Stimulated activated memory B cell treated with anti-CD40 and anti-IgM and Interleukin-4, amounts not matched to agents 10 μg/mL and 1 μg/mL and 100 μg/mL, for 72 hours (primary cell): ENCODE measurements at regions not wholly inside any gene's neighbourhood (a gene's known extent, or its start where the extent isn't known, plus 50 kb on each side); places are given as distances from the start of the nearest gene placed in this dataset.
"Not testable (repeated sequence)": the region's sequence is repeated elsewhere in the genome, so short reads cannot be mapped to it uniquely, and the experiment has no call there.

Source experiments
- ATAC-seq: fragments of 150-1000 bp; cut with Tn5 transposase; 2 replicates; pipeline ENCODE4 v1.10.0; 2021
- H3K27ac Mint-ChIP-seq: one replicate; pipeline ENCODE4 v1.8.0; 2022; ENCODE audit warnings: mild to moderate bottlenecking, mixed read lengths
- H3K27me3 Mint-ChIP-seq: one replicate; pipeline ENCODE4 v1.8.0; 2022; ENCODE audit warnings: mixed read lengths
- H3K36me3 Mint-ChIP-seq: one replicate; pipeline ENCODE4 v1.8.0; 2022; ENCODE audit warnings: mixed read lengths
- H3K4me1 Mint-ChIP-seq: one replicate; pipeline ENCODE4 v1.8.0; 2022; ENCODE audit warnings: mixed read lengths
- H3K4me3 Mint-ChIP-seq: one replicate; pipeline ENCODE4 v1.8.0; 2022; ENCODE audit warnings: mild to moderate bottlenecking, moderate library complexity, mixed read lengths
- H3K9me3 Mint-ChIP-seq: one replicate; pipeline ENCODE4 v1.8.0; 2022; ENCODE audit warnings: mixed read lengths

DNA sequence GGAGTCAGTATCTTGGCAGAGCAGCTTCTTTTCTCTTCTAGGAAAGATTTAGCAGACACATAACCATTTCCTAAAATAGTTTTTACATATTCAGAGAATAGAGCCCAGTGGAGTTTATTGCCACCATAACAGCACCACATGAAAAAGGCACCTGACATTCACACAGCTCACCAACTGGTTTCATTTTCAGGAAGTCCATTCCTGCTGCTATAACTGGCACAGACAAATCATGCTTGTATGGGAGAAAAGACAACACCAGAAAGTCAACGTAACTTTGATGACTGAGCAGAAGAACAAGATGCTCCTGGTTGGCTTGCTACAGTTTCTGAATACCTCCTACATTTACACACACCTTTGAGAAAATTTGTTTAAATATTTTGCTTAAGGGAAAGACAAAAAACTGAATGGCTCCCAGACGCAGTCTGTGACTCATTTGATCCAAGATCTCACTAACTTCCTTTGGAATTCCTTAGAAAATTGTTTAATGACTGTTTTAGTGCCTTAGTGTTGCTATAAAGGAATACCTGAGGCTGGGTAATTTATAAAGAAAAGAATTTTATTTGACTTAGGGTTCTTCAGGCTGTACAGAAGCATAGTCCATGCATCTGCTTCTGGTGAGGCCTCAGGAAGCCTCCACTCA is 1380.6 kb downstream of the CDH8 start:
- no peak for ATAC-seq
- Mint-ChIP-seq H3K36me3 (no peaks in the 10 kb centered on the region), H3K4me1 (no peaks in the 10 kb centered on the region), H3K27me3 (no peaks in the 10 kb centered on the region), H3K4me3 (no peak overlapping the region), H3K9me3 (peaks cover 3% of the 10 kb centered on the region), H3K27ac (no peak overlapping the region)

DNA sequence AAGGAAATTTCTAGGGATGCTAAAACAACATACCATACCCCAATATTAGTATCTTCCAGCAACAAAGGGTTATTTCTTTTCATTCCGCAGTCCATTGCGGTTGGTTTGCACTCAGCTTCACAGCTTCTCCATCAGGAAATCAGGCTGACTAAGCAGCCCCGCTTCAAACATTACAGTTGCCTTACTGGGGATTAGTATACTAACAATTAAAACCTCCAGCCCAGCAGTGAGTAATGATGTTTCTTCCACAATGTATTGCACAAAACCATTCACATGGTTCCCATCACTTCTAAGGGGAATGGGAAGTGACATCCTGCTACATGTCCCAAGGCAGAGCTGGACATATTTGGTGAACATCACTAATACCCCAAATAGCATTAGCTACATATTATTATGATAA is 1384.9 kb downstream of the CDH8 start:
- Mint-ChIP-seq H3K4me3 (no peak overlapping the region), H3K36me3 (no peaks in the 10 kb centered on the region), H3K27me3 (no peaks in the 10 kb centered on the region), H3K27ac (no peak overlapping the region), H3K9me3 (peaks cover 3% of the 10 kb centered on the region), H3K4me1 (no peaks in the 10 kb centered on the region)
- ATAC-seq = no peak

DNA sequence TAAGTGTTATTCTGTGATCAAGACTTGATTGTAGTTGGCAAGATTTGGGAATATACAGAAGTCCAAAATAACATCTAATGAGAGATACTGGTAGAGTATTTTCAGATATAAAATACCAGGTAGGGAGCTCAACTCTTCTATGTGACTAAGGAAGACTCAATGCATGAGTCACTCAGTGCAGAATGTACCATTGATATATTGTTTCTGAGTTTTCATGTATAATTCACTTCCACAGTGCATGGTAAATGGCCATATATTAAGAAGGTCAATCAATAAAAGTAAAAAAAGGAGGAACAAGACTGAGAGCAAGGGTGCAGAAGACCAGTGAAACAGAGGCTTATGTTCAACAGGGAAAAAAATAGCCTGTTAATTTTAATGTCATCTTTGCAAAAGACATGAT is 1387.9 kb downstream of the CDH8 start:
- peaks cover 4% of the 10 kb centered on the region for H3K9me3 Mint-ChIP-seq
- no peaks in the 10 kb centered on the region for H3K36me3 Mint-ChIP-seq
- H3K27me3 Mint-ChIP-seq = no peaks in the 10 kb centered on the region
- no peak for ATAC-seq
- H3K4me1 Mint-ChIP-seq = no peaks in the 10 kb centered on the region
- H3K4me3 Mint-ChIP-seq = no peak overlapping the region
- no peak overlapping the region for H3K27ac Mint-ChIP-seq

DNA sequence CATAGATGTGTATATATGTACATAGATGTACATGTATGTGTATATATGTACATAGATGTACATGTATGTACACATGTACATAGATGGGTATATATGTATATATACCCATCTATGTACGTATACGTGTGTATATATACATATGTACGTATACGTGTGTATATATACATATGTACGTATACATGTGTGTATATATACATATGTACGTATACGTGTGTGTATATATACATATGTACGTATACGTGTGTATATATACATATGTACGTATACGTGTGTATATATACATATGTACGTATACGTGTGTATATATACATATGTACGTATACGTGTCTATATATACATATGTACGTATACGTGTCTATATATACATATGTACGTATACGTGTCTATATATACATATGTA is 1388.8 kb downstream of the CDH8 start:
- not testable (repeated sequence) for H3K9me3 Mint-ChIP-seq, ATAC-seq, H3K36me3 Mint-ChIP-seq, H3K4me1 Mint-ChIP-seq, H3K27me3 Mint-ChIP-seq, H3K27ac Mint-ChIP-seq, H3K4me3 Mint-ChIP-seq

DNA sequence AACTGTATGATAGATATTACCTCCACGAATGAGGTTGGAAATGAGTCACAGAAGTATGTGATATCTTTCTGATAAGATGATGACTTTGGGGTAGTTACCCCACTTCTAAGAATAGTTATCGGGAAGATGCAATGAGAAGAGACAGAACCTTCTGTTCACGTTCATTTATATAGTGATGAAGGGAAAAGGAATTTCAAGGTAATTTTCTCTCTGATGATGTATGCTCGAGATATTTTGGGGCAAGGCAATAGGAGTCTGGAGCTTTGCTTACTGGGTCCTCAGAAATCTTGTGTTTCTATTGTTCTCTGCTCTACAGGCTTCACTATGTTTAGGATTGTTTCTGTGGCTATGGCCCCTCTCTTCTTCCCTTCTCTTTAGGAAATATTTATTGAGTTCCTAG is 1389.6 kb downstream of the CDH8 start:
- Mint-ChIP-seq H3K9me3 (peaks cover 2% of the 10 kb centered on the region), H3K27me3 (no peaks in the 10 kb centered on the region), H3K36me3 (no peaks in the 10 kb centered on the region), H3K4me1 (no peaks in the 10 kb centered on the region), H3K27ac (no peak overlapping the region), H3K4me3 (no peak overlapping the region)
- no peak for ATAC-seq

DNA sequence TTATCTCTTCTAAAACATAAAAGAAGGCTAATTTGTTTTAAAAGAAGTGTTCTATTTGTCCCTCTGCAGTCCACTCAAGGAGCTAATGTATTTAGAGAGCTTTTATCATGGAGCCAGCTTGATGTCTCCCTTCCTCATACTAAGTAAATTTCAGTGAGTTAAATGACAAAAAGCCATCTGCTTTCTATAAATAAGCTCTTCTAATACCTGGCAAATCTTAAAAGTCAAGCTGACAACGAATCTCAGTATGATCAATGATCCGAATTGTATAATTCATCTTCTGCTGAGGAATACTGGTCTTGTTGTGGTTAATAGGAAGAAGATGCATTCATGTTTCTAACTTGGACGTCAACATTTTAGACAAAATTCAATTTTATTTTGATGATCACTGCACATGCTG is 1390.7 kb downstream of the CDH8 start:
- Mint-ChIP-seq H3K36me3 (no peaks in the 10 kb centered on the region), H3K9me3 (peaks cover 2% of the 10 kb centered on the region), H3K4me1 (no peaks in the 10 kb centered on the region), H3K27ac (no peak overlapping the region), H3K27me3 (no peaks in the 10 kb centered on the region), H3K4me3 (no peak overlapping the region)
- ATAC-seq = no peak

DNA sequence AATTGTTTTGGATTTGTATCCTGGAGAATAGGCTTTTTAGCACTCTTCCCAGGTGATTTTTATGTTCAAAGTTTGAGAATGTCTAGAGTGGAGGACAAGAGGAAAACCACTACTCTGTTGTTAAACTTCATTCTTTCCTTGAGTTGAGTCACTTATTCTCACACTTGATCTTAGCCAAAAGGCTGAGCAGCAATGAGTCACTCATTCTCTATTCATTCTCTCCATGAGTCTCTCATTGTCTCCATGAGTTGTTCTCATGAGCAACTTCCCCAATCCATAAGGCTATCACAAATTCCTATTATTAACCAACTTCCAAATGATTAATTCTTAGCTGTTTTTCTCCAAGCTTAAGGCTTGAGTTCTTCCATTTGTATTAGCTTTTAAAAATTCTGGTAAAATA is 1393.3 kb downstream of the CDH8 start:
- H3K4me1 Mint-ChIP-seq = no peaks in the 10 kb centered on the region
- H3K27ac Mint-ChIP-seq = no peak overlapping the region
- ATAC-seq = no peak
- H3K27me3 Mint-ChIP-seq = no peaks in the 10 kb centered on the region
- no peaks in the 10 kb centered on the region for H3K36me3 Mint-ChIP-seq
- peaks cover 6% of the 10 kb centered on the region for H3K9me3 Mint-ChIP-seq
- H3K4me3 Mint-ChIP-seq = no peak overlapping the region

DNA sequence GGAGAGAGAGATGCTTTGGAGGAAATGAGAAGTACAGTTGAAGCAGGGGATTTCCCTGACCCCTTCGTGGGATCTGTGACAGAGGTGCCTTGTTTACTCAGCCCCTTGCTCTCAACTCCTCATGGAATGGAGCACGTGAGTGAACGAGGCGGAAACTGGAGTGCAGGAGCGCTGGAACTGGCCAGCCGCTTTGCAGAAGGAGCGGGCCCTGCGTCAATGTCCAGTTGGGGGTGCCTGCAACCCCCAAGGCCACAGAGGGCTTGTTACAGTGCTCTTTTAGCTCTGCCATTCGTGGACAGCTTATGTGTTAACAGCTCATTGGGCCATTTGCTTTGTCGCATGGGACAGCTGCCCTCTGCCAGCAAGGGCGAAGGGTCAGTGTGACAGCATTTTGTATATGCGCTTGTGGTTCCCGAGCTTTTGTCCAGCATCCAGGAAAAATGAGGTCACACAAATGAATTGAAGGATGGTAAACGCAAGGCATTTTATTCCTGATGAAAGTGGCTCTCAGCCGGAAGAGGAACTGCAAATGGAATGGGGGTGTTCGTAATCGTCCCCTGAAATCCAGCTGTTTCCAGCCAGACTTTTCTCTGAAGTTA is 1395.1 kb downstream of the CDH8 start:
- ATAC-seq = no peak
- H3K27me3 Mint-ChIP-seq = no peaks in the 10 kb centered on the region
- H3K9me3 Mint-ChIP-seq = peaks cover 6% of the 10 kb centered on the region
- no peaks in the 10 kb centered on the region for H3K4me1 Mint-ChIP-seq
- no peaks in the 10 kb centered on the region for H3K36me3 Mint-ChIP-seq
- no peak overlapping the region for H3K27ac Mint-ChIP-seq
- no peak overlapping the region for H3K4me3 Mint-ChIP-seq

DNA sequence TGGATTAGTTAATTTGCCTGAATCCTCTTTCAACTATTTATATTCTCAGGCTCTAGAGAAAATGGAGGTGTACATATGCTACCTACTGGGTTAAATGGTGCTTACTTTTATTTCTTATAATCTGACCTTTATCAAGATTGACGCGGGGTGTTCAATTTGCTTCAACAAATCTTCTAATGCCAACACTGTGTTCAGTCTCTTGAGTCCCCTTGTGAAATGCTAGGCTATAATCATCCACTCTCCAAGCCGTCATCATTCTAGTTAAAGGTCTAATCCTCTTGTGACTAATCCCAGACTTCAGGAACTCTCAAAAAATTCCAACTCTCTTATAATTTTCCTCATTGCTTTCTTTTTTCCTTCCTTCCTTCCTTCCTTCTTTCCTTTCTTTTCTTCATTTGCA is 1396.2 kb downstream of the CDH8 start:
- H3K4me3 Mint-ChIP-seq = no peak overlapping the region
- H3K27me3 Mint-ChIP-seq = no peaks in the 10 kb centered on the region
- no peak overlapping the region for H3K27ac Mint-ChIP-seq
- peaks cover 9% of the 10 kb centered on the region for H3K9me3 Mint-ChIP-seq
- no peaks in the 10 kb centered on the region for H3K4me1 Mint-ChIP-seq
- no peak for ATAC-seq
- no peaks in the 10 kb centered on the region for H3K36me3 Mint-ChIP-seq

DNA sequence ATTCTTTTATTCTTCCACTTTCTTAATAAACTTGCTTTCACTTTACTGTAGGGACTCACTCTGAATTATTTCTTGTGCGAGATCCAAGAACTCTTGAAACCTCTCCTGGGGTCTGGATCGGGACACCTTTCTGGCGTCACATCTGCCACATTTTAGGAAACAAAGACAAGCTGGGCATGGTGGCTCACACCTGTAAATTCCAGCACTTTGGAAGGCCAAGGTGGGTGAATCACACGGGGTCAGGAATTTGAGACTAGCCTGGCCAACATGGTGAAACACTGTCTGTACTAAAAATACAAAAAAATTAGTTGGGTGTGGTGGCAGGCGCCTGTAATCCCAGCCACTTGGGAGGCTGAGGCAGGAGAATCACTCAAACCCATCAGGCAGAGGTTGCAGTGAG is 1399.6 kb downstream of the CDH8 start:
- H3K27me3 Mint-ChIP-seq, H3K36me3 Mint-ChIP-seq, H3K4me3 Mint-ChIP-seq, H3K4me1 Mint-ChIP-seq, ATAC-seq, H3K27ac Mint-ChIP-seq: not testable (repeated sequence)
- peaks cover 13% of the 10 kb centered on the region for H3K9me3 Mint-ChIP-seq

DNA sequence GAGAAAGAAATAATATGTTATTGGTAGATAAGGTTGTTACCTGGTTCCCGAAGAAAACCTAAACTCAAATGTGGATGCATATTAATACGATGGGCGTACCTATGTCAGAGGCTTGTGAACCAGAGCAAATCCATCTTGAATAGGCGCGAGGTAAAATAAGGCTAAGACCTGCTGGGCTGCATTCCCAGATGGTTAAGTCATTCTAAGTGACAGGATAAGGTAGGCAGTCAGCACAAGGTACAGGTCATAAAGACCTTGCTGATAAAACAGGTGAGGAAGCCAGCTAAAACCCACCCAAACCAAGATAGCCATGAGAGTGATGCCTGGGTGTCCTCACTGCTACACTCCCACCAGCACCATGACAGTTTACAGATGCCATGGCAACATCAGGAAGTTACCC is 1400.1 kb downstream of the CDH8 start:
- H3K36me3 Mint-ChIP-seq = no peaks in the 10 kb centered on the region
- no peak overlapping the region for H3K4me3 Mint-ChIP-seq

DNA sequence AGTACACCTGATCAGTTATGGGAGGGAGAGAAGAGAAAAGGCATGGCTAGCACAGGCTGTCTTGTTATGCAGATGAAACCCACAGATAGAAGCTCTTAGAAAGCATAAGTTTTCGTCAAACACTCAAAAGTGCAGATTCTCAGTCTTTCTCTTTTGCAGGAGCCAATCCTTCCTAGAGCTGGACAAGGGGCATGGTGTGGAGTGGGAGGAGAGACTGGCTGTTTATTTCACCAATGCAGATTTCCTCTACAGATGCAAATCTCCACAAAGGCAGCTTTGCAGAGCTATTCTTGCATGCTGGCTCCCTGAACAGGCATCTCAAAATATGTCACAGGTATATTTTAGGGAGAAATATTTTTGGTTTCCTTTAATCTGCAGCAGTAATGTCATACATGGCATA is 1400.7 kb downstream of the CDH8 start:
- no peak overlapping the region for H3K27ac Mint-ChIP-seq
- no peak for ATAC-seq
- H3K4me3 Mint-ChIP-seq = no peak overlapping the region
- H3K36me3 Mint-ChIP-seq = no peaks in the 10 kb centered on the region
- H3K4me1 Mint-ChIP-seq = no peaks in the 10 kb centered on the region
- H3K9me3 Mint-ChIP-seq = peaks cover 14% of the 10 kb centered on the region
- no peaks in the 10 kb centered on the region for H3K27me3 Mint-ChIP-seq

More for the DNA sequence above, 1400.1 kb downstream of the CDH8 start:
- H3K27me3 Mint-ChIP-seq = no peaks in the 10 kb centered on the region
- H3K9me3 Mint-ChIP-seq = peaks cover 13% of the 10 kb centered on the region
- H3K27ac Mint-ChIP-seq = no peak overlapping the region
- H3K4me1 Mint-ChIP-seq = no peaks in the 10 kb centered on the region
- no peak for ATAC-seq

DNA sequence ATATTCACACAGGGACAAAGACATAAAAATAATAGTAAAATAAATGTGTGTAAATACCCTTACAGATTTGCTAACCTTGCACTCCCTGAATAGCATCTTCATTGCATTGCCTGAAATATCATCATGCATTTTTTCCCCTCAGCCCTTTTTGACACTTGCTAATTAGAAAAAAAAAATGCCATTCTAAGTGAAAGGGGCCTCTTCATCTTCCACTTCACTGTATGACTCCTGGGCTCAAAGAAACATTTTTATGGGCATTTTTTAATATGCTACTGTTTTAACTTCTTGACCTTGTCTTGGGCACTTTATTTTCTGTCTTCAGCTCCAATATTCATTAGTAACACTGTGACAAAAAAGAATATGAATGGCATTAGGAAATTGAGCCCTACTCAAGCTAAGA is 1424.4 kb downstream of the CDH8 start:
- H3K4me3 Mint-ChIP-seq = no peak overlapping the region
- H3K27ac Mint-ChIP-seq = no peak overlapping the region
- H3K9me3 Mint-ChIP-seq = peaks cover 2% of the 10 kb centered on the region
- H3K36me3 Mint-ChIP-seq = no peaks in the 10 kb centered on the region
- no peaks in the 10 kb centered on the region for H3K27me3 Mint-ChIP-seq
- ATAC-seq = no peak
- no peaks in the 10 kb centered on the region for H3K4me1 Mint-ChIP-seq

DNA sequence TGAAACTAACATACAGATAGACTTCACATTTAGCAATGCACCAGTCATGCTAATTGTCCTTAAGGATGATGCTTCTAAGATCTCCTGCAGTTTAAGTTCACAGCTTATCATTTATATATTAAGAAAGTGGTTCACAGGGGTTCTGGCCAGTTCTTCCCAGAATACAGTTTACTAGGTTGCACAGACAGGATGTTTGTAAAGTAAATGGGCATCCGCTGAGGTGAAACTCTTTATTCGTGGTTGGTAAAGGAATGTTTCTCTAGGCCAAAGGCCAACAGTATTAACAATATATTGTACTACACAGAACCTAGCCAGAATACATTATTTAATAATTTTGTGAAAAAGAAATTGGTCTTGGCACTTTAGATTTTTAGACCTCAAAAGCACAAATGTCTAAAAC is 1427.3 kb downstream of the CDH8 start:
- Mint-ChIP-seq H3K27ac (no peak overlapping the region), H3K9me3 (peaks cover 2% of the 10 kb centered on the region), H3K36me3 (no peaks in the 10 kb centered on the region), H3K4me1 (no peaks in the 10 kb centered on the region), H3K27me3 (no peaks in the 10 kb centered on the region), H3K4me3 (no peak overlapping the region)
- ATAC-seq = no peak

DNA sequence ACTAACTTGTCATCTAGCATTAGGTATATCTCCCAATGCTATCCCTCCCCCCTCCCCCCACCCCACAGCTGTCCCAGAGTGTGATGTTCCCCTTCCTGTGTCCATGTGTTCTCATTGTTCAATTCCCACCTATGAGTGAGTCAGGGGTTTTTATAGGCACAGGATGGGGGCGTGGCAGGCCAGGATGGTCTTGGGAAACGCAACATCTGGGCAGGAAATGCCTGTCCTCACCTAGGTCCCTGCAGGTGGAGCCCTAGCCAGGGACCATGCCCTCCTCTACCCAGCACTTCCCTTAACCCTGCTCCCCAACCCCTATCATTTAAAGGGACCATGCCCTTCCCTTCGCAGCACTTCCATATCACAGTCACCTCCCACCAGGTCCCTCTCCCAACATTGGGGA is 1430.6 kb downstream of the CDH8 start:
- not testable (repeated sequence) for H3K9me3 Mint-ChIP-seq, H3K36me3 Mint-ChIP-seq, H3K27me3 Mint-ChIP-seq, H3K4me3 Mint-ChIP-seq, H3K27ac Mint-ChIP-seq, H3K4me1 Mint-ChIP-seq, ATAC-seq

DNA sequence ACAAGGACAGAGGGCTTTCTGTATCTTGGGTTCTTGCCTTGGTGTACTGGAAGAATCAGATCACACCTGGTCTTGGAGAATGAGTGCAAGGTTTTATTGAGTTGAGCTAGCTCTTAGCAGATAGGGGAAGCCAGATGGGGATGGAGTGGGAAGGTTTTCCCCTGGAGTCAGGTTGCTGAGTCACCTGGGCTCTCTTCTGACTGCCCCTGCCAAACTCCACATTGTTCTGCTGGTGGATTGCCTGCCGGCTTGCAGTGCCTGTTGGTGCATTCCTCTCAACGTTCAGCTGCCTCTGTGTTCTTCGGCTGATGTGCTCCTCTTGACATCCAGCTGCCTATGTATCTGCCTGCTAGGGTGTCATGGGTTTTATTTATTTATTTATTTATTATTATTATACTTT is 1431.1 kb downstream of the CDH8 start:
- no peaks in the 10 kb centered on the region for H3K36me3 Mint-ChIP-seq
- no peaks in the 10 kb centered on the region for H3K27me3 Mint-ChIP-seq
- ATAC-seq = no peak
- H3K27ac Mint-ChIP-seq = no peak overlapping the region
- peaks cover 2% of the 10 kb centered on the region for H3K9me3 Mint-ChIP-seq
- no peaks in the 10 kb centered on the region for H3K4me1 Mint-ChIP-seq
- no peak overlapping the region for H3K4me3 Mint-ChIP-seq

DNA sequence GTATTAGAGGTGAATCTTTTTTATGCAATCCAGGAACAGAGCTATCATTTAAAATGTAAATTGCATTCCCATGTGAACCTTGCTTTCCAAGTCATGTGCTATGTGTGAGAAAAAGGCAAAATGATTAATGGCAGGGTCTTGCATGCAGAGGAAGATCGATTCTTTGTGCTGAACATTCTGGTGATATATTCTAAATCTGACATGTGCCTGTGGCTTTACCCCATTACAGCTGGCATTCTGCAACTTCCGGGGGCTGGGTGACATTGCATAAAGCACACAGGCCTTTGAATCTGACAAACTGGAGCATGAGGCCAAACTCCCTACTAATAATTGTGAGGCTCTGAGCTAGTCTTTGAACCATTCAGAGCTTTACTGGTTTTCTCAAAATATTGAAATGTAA is 1449.7 kb downstream of the CDH8 start:
- H3K36me3 Mint-ChIP-seq = no peaks in the 10 kb centered on the region
- ATAC-seq = no peak
- H3K27ac Mint-ChIP-seq = no peak overlapping the region
- no peaks in the 10 kb centered on the region for H3K9me3 Mint-ChIP-seq
- no peak overlapping the region for H3K4me3 Mint-ChIP-seq
- no peaks in the 10 kb centered on the region for H3K27me3 Mint-ChIP-seq
- H3K4me1 Mint-ChIP-seq = no peaks in the 10 kb centered on the region
